H9 (cell line): ENCODE measurements at regions not wholly inside any gene's neighbourhood (a gene's known extent, or its start where the extent isn't known, plus 50 kb on each side); places are given as distances from the start of the nearest gene placed in this dataset.

Source experiments
- DNase-seq: peaks from one replicate; pipeline ENCODE4 v3.0.0-alpha.2; 2017
- H2AFZ ChIP-seq: one replicate; pipeline ENCODE4 v1.6.1; 2013; ENCODE audit warnings: mild to moderate bottlenecking, low read length, control low read depth, moderate library complexity
- H2AK5ac ChIP-seq: 2 replicates; pipeline ENCODE4 v1.6.1; 2013; ENCODE audit warnings: low read length, control low read depth, mixed read lengths; ENCODE audit not compliant: insufficient read length
- H2BK120ac ChIP-seq: one replicate; pipeline ENCODE4 v1.6.1; 2013; ENCODE audit warnings: low read depth, mild to moderate bottlenecking, low read length, control low read depth, inconsistent platforms; ENCODE audit not compliant: poor library complexity, severe bottlenecking
- H2BK12ac ChIP-seq: 2 replicates; pipeline ENCODE4 v1.6.1; 2013; ENCODE audit warnings: low read length, control low read depth, mixed read lengths, low read depth; ENCODE audit not compliant: insufficient read length
- H2BK15ac ChIP-seq: 2 replicates; pipeline ENCODE4 v1.6.1; 2013; ENCODE audit warnings: low read depth, low read length, control low read depth
- H2BK20ac ChIP-seq: one replicate; pipeline ENCODE4 v1.6.1; 2013; ENCODE audit warnings: low read depth, mild to moderate bottlenecking, low read length, control low read depth, inconsistent platforms; ENCODE audit not compliant: poor library complexity, severe bottlenecking
- H2BK5ac ChIP-seq: 2 replicates; pipeline ENCODE4 v1.6.1; 2013; ENCODE audit warnings: low read length, control low read depth, mixed read lengths; ENCODE audit not compliant: insufficient read length
- H3K14ac ChIP-seq: 2 replicates; pipeline ENCODE4 v1.6.1; 2013; ENCODE audit warnings: low read length, control low read depth; ENCODE audit not compliant: insufficient read depth
- H3K18ac ChIP-seq: 2 replicates; pipeline ENCODE4 v1.6.1; 2013; ENCODE audit warnings: low read depth, mild to moderate bottlenecking, mixed read lengths, low read length, control low read depth; ENCODE audit not compliant: insufficient read length
- H3K23ac ChIP-seq: 2 replicates; pipeline ENCODE4 v1.6.1; 2013; ENCODE audit warnings: low read length, control low read depth, mixed read lengths, low read depth; ENCODE audit not compliant: insufficient read length
- H3K23me2 ChIP-seq: 2 replicates; pipeline ENCODE4 v1.6.1; 2013; ENCODE audit warnings: low read depth, mild to moderate bottlenecking, mixed read lengths, low read length, control low read depth; ENCODE audit not compliant: insufficient read length, poor library complexity, severe bottlenecking
- H3K27ac ChIP-seq: 2 replicates; pipeline ENCODE4 v1.5.1; 2013; ENCODE audit warnings: low read length, control low read depth, mixed read lengths, low read depth; ENCODE audit not compliant: insufficient read length
- H3K27me3 ChIP-seq: 2 replicates; pipeline ENCODE4 v1.6.1; 2013; ENCODE audit warnings: low read length, control low read depth, inconsistent platforms; ENCODE audit not compliant: insufficient read depth
- H3K4ac ChIP-seq: 2 replicates; pipeline ENCODE4 v1.6.1; 2013; ENCODE audit warnings: low read depth, mild to moderate bottlenecking, control low read depth, inconsistent platforms, low read length, moderate library complexity
- H3K4me1 ChIP-seq: 2 replicates; pipeline ENCODE4 v1.6.1; 2013; ENCODE audit warnings: low read length, control low read depth, inconsistent platforms; ENCODE audit not compliant: insufficient read depth
- H3K4me2 ChIP-seq: 2 replicates; pipeline ENCODE4 v1.6.1; 2013; ENCODE audit warnings: low read length, control low read depth, mixed read lengths; ENCODE audit not compliant: insufficient read length, insufficient read depth
- H3K56ac ChIP-seq: 2 replicates; pipeline ENCODE4 v1.6.1; 2013; ENCODE audit warnings: low read depth, mild to moderate bottlenecking, mixed read lengths, low read length, control low read depth; ENCODE audit not compliant: insufficient read length
- H3K79me1 ChIP-seq: 2 replicates; pipeline ENCODE4 v1.6.1; 2013; ENCODE audit warnings: low read depth, mild to moderate bottlenecking, moderate library complexity, low read length, control low read depth, inconsistent platforms; ENCODE audit not compliant: insufficient read depth, poor library complexity, severe bottlenecking
- H3K79me2 ChIP-seq: 2 replicates; pipeline ENCODE4 v1.6.1; 2013; ENCODE audit warnings: low read length, control low read depth, inconsistent platforms; ENCODE audit not compliant: insufficient read depth
- H3K9ac ChIP-seq: 2 replicates; pipeline ENCODE4 v1.6.1; 2013; ENCODE audit warnings: low read length, control low read depth, mixed read lengths; ENCODE audit not compliant: insufficient read length; ENCODE audit errors: extremely low read depth
- H3K9me3 ChIP-seq: one replicate; pipeline ENCODE4 v1.6.1; 2013; ENCODE audit warnings: low read depth, low read length, inconsistent platforms; ENCODE audit not compliant: control insufficient read depth
- H3T11ph ChIP-seq: one replicate; pipeline ENCODE4 v1.6.1; 2013; ENCODE audit warnings: mild to moderate bottlenecking, low read length, control low read depth, inconsistent platforms
- H4K20me1 ChIP-seq: one replicate; pipeline ENCODE4 v1.6.1; 2013; ENCODE audit not compliant: control insufficient read depth, insufficient read length, insufficient read depth
- H4K5ac ChIP-seq: 2 replicates; pipeline ENCODE4 v1.6.1; 2013; ENCODE audit warnings: low read depth, mild to moderate bottlenecking, mixed read lengths, low read length, control low read depth; ENCODE audit not compliant: insufficient read length
- H4K8ac ChIP-seq: replicated peaks from 2 replicates; pipeline ENCODE4 v1.6.1; 2013; ENCODE audit warnings: low read length, control low read depth, mixed read lengths, low read depth; ENCODE audit not compliant: insufficient read length
- H4K91ac ChIP-seq: 2 replicates; pipeline ENCODE4 v1.6.1; 2013; ENCODE audit warnings: low read depth, mild to moderate bottlenecking, moderate library complexity, mixed read lengths, low read length, control low read depth; ENCODE audit not compliant: insufficient read length
- H3K27ac Mint-ChIP-seq, 3 experiments: 2 replicates in 2 of 3; 3 replicates in 1 of 3; pipeline ENCODE4 v1.8.0; 2020 to 2021; ENCODE audit warnings: mixed read lengths in 3 of 3, mild to moderate bottlenecking in 1 of 3, moderate library complexity in 1 of 3
- H3K27me3 Mint-ChIP-seq: 2 replicates; pipeline ENCODE4 v1.8.0; 2021; ENCODE audit warnings: low read depth, mild to moderate bottlenecking, moderate library complexity, mixed read lengths
- H3K36me3 Mint-ChIP-seq, 3 experiments: 2 replicates in 2 of 3; 3 replicates in 1 of 3; pipeline ENCODE4 v1.8.0; 2020 to 2021; ENCODE audit warnings: low read depth in 3 of 3, mixed read lengths in 3 of 3; ENCODE audit not compliant: insufficient read depth in 1 of 3
- H3K4me1 Mint-ChIP-seq, 2 experiments: 2 replicates each; pipeline ENCODE4 v1.8.0; 2020; ENCODE audit warnings: mixed read lengths in 2 of 2
- H3K4me3 Mint-ChIP-seq, 2 experiments: 2 replicates in 1 of 2; 3 replicates in 1 of 2; pipeline ENCODE4 v1.8.0; 2020 to 2021; ENCODE audit warnings: mild to moderate bottlenecking in 2 of 2, mixed read lengths in 2 of 2, moderate library complexity in 1 of 2
- H3K9me3 Mint-ChIP-seq, 2 experiments: 2 replicates in 1 of 2; 3 replicates in 1 of 2; pipeline ENCODE4 v1.8.0; 2020; ENCODE audit warnings: mild to moderate bottlenecking in 2 of 2, mixed read lengths in 2 of 2, moderate library complexity in 1 of 2
- WGBS: extraction: QIAGEN DNeasy Blood & Tissue Kit; methylation state at CpG from one replicate; pipeline ENCODE4 v1.1.7; 2013; ENCODE audit warnings: missing lambda C conversion rate, low lambda C conversion rate, mixed read lengths; ENCODE audit not compliant: insufficient read length; ENCODE audit errors: extremely low coverage; 5-methylcytosine and 5-hydroxymethylcytosine counted together
- TF ChIP-seq, protein P1 (sequence below): fragments of 200-600 bp; sonication (generic); conservative IDR thresholded peaks from 3 replicates; pipeline ENCODE4 v1.8.0; 2021; ENCODE audit warnings: antibody characterized with exemption, mild to moderate bottlenecking

- Histone ChIP-seq H2AFZ (no peak overlapping the region), H3K79me2 (no peaks in the 10 kb centered on the region), H3K27ac (no peak overlapping the region), H3K4ac (no peak overlapping the region), H3T11ph (no peak overlapping the region), H2BK12ac (no peak overlapping the region), H3K79me1 (no peaks in the 10 kb centered on the region), H2BK120ac (no peak overlapping the region), H3K56ac (no peak overlapping the region), H3K14ac (no peak overlapping the region), H3K9ac (no peak overlapping the region), H3K23me2 (no peaks in the 10 kb centered on the region), H4K5ac (no peak overlapping the region), H2BK15ac (no peak overlapping the region), H4K8ac (no peak overlapping the region), H4K20me1 (no peaks in the 10 kb centered on the region), H2BK5ac (no peak overlapping the region), H2BK20ac (no peak overlapping the region), H4K91ac (no peak overlapping the region), H3K9me3 (no peaks in the 10 kb centered on the region), H3K27me3 (no peaks in the 10 kb centered on the region), H3K4me1 (no peaks in the 10 kb centered on the region), H3K23ac (no peak overlapping the region), H2AK5ac (no peak overlapping the region), H3K4me2 (no peak overlapping the region), H3K18ac (no peak overlapping the region)
- H3K9me3 Mint-ChIP-seq, result no peaks in the 10 kb centered on the region
- TF ChIP-seq, protein P1, sequence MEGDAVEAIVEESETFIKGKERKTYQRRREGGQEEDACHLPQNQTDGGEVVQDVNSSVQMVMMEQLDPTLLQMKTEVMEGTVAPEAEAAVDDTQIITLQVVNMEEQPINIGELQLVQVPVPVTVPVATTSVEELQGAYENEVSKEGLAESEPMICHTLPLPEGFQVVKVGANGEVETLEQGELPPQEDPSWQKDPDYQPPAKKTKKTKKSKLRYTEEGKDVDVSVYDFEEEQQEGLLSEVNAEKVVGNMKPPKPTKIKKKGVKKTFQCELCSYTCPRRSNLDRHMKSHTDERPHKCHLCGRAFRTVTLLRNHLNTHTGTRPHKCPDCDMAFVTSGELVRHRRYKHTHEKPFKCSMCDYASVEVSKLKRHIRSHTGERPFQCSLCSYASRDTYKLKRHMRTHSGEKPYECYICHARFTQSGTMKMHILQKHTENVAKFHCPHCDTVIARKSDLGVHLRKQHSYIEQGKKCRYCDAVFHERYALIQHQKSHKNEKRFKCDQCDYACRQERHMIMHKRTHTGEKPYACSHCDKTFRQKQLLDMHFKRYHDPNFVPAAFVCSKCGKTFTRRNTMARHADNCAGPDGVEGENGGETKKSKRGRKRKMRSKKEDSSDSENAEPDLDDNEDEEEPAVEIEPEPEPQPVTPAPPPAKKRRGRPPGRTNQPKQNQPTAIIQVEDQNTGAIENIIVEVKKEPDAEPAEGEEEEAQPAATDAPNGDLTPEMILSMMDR, result no peak
- no peak overlapping the region for H3K27ac Mint-ChIP-seq
- no peak for DNase-seq
- no CpG with 5 or more reads among the region's 1 CpG for WGBS
- H3K4me1 Mint-ChIP-seq, result no peaks in the 10 kb centered on the region
- H3K4me3 Mint-ChIP-seq, result no peak overlapping the region
- H3K27me3 Mint-ChIP-seq, result no peaks in the 10 kb centered on the region
- no peaks in the 10 kb centered on the region for H3K36me3 Mint-ChIP-seq
Observed at GRCh38 chr2:34229998-34230397, 630.9 kb upstream of the FAM98A start.
